ENCODE measurements at regions not wholly inside any gene's neighbourhood (a gene's known extent, or its start where the extent isn't known, plus 50 kb on each side); places are given as distances from the start of the nearest gene placed in this dataset.
A peak's percentile ranks its signal among the peaks of the same experiment; 100 is the strongest.

DNA sequence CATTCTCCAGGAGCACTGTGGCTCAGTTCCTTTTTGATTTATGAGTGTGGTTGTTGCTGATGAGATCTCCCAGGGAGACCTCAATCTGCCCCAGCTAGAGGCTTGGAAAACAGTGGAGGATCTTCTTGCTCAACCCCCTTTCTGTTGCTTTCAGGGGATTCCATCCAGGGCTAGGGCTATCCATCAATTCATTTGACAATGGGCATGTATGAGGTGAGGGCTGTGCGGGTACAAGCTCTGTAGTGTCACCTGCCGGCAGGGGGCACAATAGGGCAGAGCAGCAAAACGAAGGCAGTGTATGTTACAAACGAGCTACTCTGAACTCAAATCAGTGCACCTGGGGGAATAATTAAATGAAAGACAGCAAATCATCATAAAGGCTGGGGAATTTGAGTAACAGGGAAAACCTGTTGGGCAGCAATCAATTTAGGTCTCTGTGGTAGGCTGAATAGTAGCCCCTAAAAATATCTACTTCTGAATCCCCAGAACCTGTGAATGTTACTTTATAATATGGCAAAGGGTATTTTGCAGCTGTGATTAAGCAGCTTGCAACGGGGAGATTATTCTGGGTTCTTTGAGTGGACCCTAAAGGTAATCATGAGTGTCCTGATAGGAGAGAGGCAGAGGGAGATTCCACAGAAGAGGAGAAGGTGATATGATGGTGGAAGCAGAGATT lies 170.3 kb upstream of the ZBED5 start:
- TF ChIP-seq TCF4 (CRISPR knock-in tag; IDR thresholded peaks at IDR 0.05; ENCODE audit: borderline replicate concordance) (no peak), ZNF565 (CRISPR knock-in tag; conservative IDR thresholded peaks at IDR 0.05; ENCODE audit: low read depth) (no peak), SNAI2 (CRISPR knock-in tag; IDR thresholded peaks at IDR 0.05) (no peak), ZFP30 (CRISPR knock-in tag; IDR thresholded peaks at IDR 0.05) (no peak), ZNF70 (CRISPR knock-in tag; IDR thresholded peaks at IDR 0.05) (no peak), CSDC2 (CRISPR knock-in tag; IDR thresholded peaks at IDR 0.05) (no peak)
- peak; percentile 57; the same call in 2 of the 3 replicates for ATAC-seq

- no peak for TF ChIP-seq TSHZ2 (CRISPR knock-in tag; IDR thresholded peaks at IDR 0.05)
- no peak for TF ChIP-seq BACH2 (CRISPR knock-in tag; IDR thresholded peaks at IDR 0.05; ENCODE audit: borderline replicate concordance)
- TF ChIP-seq GLIS3 (CRISPR knock-in tag; IDR thresholded peaks at IDR 0.05) = no peak
- TF ChIP-seq PPARA (CRISPR knock-in tag; IDR thresholded peaks at IDR 0.05; ENCODE audit: borderline replicate concordance) = no peak
- TF ChIP-seq, protein P1, sequence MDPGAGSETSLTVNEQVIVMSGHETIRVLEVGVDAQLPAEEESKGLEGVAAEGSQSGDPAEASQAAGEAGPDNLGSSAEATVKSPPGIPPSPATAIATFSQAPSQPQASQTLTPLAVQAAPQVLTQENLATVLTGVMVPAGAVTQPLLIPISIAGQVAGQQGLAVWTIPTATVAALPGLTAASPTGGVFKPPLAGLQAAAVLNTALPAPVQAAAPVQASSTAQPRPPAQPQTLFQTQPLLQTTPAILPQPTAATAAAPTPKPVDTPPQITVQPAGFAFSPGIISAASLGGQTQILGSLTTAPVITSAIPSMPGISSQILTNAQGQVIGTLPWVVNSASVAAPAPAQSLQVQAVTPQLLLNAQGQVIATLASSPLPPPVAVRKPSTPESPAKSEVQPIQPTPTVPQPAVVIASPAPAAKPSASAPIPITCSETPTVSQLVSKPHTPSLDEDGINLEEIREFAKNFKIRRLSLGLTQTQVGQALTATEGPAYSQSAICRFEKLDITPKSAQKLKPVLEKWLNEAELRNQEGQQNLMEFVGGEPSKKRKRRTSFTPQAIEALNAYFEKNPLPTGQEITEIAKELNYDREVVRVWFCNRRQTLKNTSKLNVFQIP (CRISPR knock-in tag; IDR thresholded peaks at IDR 0.05; ENCODE audit: borderline replicate concordance, low read depth) = no peak
- TF ChIP-seq ZNF70 (CRISPR knock-in tag; IDR thresholded peaks at IDR 0.05) = no peak
- TF ChIP-seq ISL1 (CRISPR knock-in tag; IDR thresholded peaks at IDR 0.05) = no peak
- no peak for TF ChIP-seq SNAI2 (CRISPR knock-in tag; IDR thresholded peaks at IDR 0.05)
- no peak for TF ChIP-seq PATZ1 (CRISPR knock-in tag; IDR thresholded peaks at IDR 0.05; ENCODE audit: borderline replicate concordance)
- TF ChIP-seq ZNF565 (CRISPR knock-in tag; conservative IDR thresholded peaks at IDR 0.05; ENCODE audit: low read depth) = no peak
- TF ChIP-seq ZNF8 (CRISPR knock-in tag; IDR thresholded peaks at IDR 0.05) = no peak
- TF ChIP-seq ESRRG (CRISPR knock-in tag; IDR thresholded peaks at IDR 0.05) = no peak
- ATAC-seq = peak; percentile 78
Observed at GRCh38 chr11:11027288-11027687, 169.4 kb upstream of the ZBED5 start.

DNA sequence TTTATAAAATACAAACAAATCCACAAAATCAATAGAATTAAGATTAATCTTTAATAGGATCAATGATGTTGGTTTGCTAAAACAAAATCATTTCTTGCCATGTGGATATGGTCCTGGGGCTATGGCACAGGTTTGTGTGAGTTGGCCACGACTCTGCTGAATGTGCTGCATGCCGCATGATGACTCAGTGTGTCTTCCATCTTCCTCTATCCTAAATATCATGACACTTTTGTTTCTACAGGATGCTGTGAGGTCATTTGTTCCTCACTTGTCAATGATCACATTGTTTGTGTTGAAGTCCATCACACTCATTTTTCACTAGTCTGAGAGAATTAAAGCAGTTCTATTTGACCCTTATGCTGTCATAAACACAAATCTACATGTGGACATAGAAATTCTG lies 167.2 kb upstream of the ZBED5 start:
- TF ChIP-seq TOX (CRISPR knock-in tag; IDR thresholded peaks at IDR 0.05; ENCODE audit: borderline replicate concordance) (no peak), PATZ1 (CRISPR knock-in tag; IDR thresholded peaks at IDR 0.05; ENCODE audit: borderline replicate concordance) (no peak), GLIS3 (CRISPR knock-in tag; IDR thresholded peaks at IDR 0.05) (no peak), ZNF8 (CRISPR knock-in tag; IDR thresholded peaks at IDR 0.05) (no peak), ZFP3 (CRISPR knock-in tag; IDR thresholded peaks at IDR 0.05) (no peak), ZFP30 (CRISPR knock-in tag; IDR thresholded peaks at IDR 0.05) (no peak), BACH2 (CRISPR knock-in tag; IDR thresholded peaks at IDR 0.05; ENCODE audit: borderline replicate concordance) (no peak), TCF4 (CRISPR knock-in tag; IDR thresholded peaks at IDR 0.05; ENCODE audit: borderline replicate concordance) (no peak), ARNTL (CRISPR knock-in tag; IDR thresholded peaks at IDR 0.05; ENCODE audit: borderline replicate concordance, low read depth) (no peak), PPARA (CRISPR knock-in tag; IDR thresholded peaks at IDR 0.05; ENCODE audit: borderline replicate concordance) (no peak), TSHZ2 (CRISPR knock-in tag; IDR thresholded peaks at IDR 0.05) (no peak), CSDC2 (CRISPR knock-in tag; IDR thresholded peaks at IDR 0.05) (no peak), RARB (CRISPR knock-in tag; IDR thresholded peaks at IDR 0.05) (no peak), ESRRG (CRISPR knock-in tag; IDR thresholded peaks at IDR 0.05) (no peak)
- TF ChIP-seq, protein P1 (CRISPR knock-in tag; IDR thresholded peaks at IDR 0.05; ENCODE audit: borderline replicate concordance, low read depth) = no peak
- TF ChIP-seq, protein P2, sequence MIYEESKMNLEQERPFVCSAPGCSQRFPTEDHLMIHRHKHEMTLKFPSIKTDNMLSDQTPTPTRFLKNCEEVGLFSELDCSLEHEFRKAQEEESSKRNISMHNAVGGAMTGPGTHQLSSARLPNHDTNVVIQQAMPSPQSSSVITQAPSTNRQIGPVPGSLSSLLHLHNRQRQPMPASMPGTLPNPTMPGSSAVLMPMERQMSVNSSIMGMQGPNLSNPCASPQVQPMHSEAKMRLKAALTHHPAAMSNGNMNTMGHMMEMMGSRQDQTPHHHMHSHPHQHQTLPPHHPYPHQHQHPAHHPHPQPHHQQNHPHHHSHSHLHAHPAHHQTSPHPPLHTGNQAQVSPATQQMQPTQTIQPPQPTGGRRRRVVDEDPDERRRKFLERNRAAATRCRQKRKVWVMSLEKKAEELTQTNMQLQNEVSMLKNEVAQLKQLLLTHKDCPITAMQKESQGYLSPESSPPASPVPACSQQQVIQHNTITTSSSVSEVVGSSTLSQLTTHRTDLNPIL (CRISPR knock-in tag; IDR thresholded peaks at IDR 0.05; ENCODE audit: low read depth) = no peak
- ATAC-seq = no peak

Measured in SK-N-SH treated with all-trans-retinoic acid at 6 μM for 48 hours (cell line).